ENCODE measurements at regions not wholly inside any gene's neighbourhood (a gene's known extent, or its start where the extent isn't known, plus 50 kb on each side); places are given as distances from the start of the nearest gene placed in this dataset.

DNA sequence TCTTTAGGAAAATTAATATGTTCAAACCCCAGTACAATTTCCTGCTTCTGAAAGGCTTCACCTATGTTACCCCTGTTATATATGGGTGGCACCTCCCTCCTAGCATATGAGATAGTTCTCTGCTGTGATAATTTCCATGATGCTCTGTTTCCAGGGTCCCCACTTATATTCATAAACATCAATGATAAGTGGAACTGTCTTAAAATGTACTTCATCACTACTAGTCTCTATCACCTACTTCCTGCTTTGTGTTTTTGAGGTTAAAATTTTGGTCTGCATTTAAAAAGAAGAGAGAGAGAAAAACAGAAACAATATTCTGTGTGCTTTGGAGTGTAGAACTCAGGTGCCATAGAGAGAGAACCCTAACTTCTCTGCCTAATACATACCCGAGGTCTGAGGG is 234.7 kb downstream of the HTR1A start:
- no peak for DNase-seq (ENCODE audit: low spot score)

DNA sequence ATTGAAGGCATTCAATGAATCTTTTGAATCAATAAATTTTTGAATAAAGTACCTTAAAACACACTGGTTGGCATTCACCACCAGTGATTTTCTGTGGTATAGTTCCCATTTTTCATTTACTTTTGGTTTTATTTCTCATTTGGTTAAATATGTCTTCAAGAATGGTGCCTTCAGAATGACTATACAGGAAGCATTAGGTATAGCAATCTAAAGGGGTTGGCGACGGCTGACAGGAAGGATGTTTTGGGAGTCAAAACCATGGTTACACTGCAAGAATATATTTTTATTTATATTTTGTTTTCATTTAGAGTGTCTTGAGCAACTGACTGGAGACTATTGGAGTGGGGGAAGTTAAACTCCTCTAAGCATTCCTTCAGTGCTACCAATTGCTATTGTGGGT is 235.7 kb downstream of the HTR1A start:
- DNase-seq (ENCODE audit: low spot score), result no peak

DNA sequence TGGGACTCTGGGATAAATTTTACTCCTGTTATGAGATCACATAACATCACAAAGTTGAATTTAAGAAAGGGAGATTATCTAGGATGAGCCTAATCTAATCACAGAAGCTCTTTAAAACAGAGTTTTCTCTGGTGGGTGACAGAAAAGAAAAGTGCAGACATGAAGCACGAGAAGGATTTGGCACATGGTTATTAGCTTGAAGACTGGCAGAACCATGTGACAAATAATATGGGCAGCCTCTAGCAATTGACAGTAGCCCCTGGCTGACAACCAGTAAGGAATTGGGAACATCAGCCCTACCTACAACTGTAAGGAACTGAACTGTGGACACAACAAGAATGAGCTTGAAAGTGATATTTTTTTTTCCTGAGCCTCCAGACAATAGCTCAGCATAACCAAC is 243.1 kb downstream of the HTR1A start:
- no peak for DNase-seq (ENCODE audit: low spot score)

DNA sequence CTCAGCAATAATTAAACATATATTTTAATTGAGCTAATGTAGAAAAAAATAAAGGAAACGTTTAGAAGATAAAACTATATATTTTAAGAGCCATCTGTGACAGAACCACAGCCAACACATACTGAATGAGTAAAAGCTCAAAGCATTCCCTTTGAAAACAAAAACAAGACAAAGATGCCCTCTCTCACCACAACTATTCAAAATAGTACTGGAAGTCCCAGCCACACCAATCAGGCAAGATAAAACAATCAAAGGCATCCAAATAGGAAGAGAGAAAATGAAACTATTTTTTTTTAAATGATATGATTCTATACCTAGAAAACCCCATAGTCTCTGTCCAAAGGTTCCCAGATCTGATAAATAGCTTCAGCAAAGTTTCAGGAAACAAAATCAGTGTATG is 262.0 kb downstream of the HTR1A start:
- no peak for DNase-seq (ENCODE audit: low spot score)

DNA sequence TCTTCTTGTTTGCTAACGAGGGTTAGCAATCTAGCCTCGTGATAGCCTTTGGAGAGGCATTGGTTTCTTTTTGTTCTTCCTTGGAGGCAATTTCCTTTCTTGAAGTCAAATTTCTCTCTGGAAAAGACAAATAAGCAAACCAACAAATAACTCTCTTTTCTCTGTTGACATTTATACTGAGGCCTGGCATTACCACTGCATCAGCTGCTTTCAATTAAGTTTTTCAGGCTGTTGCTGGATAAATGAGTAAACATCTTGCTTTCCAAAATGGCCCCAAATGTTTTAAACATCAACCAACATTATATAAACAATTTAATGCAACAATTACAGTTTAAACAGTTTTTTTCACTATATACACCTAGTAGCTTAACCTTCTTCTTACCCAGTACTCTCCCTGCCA is 264.4 kb downstream of the HTR1A start:
- no peak for DNase-seq (ENCODE audit: low spot score)

DNA sequence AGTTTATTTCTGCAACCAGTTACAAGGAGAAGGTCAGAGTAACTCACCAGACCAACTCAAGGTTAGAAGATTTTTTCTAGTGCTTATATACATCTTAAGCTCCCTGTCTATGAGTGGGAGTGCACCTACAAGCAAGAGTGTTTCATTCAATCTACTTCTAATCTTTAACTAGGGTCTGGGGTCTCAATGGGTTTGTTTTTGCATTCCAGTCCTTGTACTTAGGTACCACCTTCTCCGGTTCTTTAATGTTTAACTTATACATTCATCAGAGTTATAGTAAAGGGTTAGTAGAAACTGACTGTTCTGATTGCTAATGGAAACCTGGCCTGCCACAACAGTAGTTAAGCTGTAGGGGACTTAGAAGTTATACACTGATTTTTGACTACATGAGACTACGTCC is 271.7 kb downstream of the HTR1A start:
- no peak for DNase-seq (ENCODE audit: low spot score)

DNA sequence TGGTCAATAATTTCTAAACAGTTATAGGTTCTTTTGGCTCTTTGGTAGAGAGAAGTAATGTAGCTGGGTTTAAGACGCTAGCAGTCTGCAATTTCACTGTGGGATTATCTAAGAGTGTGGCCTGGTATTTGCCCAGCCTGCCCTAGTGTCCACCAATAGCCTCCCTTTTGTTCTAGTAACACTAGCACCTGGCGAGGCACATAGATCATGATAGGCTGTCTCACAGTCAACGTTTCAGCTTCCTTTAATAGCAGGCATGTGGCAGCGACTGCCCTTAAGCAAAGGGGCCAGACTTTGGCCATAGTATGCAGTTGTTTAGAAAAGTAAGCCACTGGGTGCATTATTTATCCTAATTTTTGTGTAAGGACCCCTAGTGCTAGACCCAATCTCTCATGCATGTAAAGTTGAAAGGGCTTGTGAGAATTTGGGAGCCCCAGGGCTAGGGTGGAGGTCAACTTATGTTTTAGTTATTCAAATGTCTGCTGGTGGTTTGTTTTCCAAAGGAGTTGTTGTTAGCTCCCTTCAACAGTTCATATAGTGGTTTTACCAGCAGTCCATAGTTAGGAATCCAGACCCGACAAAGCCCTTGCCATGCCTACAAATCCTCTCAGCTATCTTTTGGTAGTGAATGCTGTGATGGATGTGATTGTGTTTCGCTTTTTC is 274.3 kb downstream of the HTR1A start:
- no peak for DNase-seq (ENCODE audit: low spot score)

DNA sequence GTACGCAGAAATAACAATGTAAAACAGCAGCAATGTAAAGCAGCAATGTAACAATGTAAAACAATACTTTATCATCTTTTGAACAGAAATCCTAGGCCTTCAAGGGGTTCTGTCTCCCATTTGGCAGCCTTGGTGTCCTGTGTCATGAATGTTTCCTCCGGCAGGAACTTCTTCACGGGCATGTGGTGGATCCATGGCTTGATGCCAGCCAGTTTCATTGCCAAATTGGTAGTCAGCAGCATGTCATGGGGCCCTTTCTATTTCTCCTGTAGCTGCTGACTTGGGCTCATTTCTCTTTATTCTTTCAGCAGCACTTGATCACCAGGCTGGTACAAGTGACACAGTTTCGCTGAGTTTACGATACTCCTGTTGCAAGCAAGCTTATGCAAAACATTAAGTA is 275.3 kb downstream of the HTR1A start:
- no peak for DNase-seq (ENCODE audit: low spot score)

DNA sequence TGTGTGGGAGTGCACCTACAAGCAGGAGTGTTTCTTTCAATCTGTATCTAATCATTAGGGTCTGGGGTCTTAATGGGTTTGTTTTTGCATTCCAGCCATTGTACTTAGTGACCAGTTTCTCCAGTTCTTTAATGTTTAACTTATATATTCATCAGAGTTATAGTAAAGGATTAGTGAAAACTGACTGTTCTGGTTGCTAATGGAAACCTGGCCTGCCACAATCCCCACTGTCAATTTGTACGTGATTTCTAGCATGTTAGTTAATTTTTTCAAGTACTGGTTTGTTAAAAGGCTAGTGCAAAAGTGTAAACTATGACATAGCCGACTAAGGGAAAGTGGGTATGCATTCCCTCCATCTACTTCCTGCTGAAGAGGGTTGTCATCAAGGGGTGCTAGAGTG is 276.1 kb downstream of the HTR1A start:
- no peak for DNase-seq (ENCODE audit: low spot score)

DNA sequence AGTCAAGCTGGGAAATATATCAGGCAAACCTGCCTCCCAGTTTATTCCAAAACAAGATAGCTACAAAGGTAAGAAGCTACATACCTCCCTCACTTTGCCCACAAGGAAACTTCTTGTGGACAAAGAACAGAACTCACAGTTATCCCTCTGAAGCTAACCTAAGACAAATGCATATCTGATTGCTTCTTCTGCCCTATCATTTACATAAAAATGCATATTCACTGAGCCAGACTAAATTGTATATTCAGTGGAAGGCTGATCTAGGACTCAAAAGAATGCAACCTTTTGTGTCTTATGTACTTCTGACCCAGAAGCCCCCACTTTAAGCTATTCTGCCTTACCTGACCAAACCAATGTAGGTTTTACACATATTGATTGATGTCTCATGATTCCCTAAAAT is 276.8 kb downstream of the HTR1A start:
- no peak for DNase-seq (ENCODE audit: low spot score)

DNA sequence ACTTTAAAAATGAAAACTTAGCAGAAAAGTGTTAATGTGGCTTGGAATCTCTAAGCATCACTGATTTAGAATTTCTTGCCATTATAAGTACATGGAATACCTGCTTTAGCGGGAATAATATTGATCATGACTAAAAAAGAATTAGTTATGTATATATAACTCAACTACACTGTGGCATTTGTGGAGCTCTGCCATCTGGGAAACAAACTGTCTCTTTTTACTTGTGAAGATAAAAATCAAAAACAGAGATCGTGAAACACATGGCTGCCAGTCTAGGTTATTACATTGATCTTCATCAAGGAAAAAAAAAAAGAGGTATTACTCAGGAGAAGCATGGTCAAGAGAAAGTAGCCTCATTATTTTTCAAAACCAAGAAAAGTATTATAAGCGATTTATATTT is 287.4 kb downstream of the HTR1A start:
- DNase-seq (ENCODE audit: low spot score), result no peak

DNA sequence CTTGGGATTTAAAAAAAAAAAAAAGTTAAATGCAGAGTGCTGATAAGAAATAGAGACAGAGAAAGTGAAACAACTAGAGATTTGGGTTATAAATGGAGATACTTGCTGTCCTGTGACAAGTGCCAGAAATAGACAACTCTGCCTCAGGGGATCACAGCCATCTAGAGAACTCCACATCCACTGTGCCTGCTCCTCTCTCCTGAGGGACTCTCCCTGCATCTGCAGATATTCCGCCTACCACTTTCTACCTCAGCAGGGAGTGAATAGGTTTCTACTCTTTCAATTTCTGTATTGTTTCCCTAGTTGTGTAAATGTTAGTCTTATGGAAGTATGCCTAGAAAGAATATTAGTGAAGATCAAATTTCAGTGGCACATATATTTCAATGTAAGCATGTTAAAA is 307.2 kb downstream of the HTR1A start:
- no peak for DNase-seq (ENCODE audit: low spot score)

DNA sequence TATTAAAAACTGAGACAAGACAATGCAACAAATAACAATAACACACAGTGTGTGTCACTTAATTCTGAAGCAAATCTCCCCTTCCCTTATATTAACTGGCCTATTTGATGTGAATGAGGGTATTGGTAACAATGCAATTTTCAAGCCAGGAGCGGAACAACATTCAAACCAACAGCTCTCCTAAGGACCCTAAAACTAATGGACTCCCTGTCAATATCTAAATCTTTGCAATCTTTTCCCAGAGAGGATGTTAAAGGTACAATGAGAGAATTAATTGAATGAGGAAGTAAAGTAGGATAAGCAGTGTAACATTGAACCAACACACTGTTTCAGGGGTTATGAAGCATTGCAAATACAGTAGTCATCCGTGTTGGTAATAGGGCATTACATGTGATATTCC is 311.7 kb downstream of the HTR1A start:
- DNase-seq (ENCODE audit: low spot score), result no peak

DNA sequence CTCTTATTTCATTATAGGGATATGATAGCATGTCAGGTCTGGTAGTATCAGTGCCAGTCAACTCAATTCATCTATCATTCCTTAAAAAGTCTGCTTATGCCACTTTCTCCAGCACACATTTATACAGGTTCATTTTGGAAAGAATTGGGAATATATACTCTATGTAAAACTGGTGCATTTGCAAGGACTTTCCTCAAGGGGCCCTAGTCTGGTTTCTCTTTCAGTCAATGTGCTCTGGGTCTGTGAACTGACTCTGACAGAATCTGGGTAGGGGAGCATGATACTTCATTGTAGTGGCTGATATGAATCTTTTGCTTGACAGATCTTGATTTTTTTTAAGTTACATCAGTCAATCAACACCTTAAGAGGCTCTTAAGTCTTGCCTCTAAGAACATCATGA is 313.9 kb downstream of the HTR1A start:
- DNase-seq (ENCODE audit: low spot score), result no peak

DNA sequence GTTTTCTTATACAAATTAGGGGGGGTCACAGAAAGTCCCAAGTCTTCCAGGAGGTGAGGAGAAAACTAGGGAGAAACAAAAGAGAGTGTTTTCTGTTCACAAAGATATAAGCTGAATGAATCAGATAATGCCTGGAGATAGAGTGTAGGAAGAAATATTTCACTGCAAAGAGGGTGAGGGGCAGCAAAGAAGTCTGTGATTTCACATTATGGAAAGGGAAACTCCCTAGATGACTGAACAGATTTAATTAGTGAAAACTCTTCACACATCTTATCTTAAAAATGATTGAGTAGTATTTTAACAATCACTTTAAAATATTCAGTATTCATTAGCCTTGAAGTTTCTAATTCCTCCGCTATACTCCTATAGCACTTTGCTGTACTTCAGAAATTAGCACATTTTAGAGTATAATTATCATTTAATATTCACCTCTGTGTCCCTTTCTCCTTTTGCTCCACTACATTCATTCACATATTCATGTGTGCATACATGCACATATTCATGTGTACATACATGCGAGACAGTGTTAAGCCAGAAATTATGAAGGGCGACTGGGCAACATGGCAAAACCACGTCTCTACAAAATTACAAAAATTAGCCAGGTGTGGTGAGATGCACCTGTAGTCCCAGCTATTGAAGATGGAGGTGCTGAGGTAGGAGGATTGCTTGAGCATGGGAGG is 332.2 kb downstream of the HTR1A start:
- DNase-seq (ENCODE audit: low spot score), result no peak

DNA sequence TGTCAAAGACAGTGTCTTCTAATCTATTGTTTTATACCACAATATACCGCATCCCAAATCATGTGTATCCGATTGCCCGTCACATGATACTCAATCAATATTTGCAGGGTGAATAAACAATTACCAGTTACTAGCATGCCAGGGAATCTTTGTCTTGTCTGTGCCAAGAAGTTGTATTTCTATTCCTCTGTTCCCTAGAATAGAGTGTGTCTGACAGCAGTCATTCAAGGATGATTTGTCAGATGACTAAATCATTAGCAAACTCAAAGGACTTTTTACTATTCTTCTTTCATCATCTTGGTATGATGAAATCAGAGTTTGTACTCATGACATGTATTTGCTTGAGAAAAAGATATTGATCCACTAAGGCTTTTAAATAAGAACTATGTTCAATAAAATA is 348.8 kb downstream of the HTR1A start:
- DNase-seq (ENCODE audit: low spot score), result no peak

DNA sequence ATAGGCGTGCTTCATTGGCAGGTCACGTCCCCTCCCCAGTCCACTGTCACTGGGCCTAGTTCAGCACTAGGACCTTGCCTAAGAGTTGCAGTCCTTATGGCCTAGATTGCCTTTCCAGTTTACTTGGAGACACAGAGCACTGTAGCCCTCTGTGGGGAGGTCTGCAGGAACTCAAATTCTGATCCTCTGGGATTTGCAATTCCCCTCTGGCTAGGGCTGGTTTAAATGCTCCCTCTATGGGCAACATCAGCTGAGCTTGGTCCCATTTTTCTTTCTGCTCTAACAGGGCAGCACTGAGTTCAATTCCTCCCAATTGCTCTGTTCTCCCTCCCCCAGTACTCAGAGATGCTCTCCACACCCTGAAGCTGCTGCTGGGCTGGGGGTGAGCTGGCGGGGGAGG is 358.2 kb downstream of the HTR1A start:
- no peak for DNase-seq (ENCODE audit: low spot score)

DNA sequence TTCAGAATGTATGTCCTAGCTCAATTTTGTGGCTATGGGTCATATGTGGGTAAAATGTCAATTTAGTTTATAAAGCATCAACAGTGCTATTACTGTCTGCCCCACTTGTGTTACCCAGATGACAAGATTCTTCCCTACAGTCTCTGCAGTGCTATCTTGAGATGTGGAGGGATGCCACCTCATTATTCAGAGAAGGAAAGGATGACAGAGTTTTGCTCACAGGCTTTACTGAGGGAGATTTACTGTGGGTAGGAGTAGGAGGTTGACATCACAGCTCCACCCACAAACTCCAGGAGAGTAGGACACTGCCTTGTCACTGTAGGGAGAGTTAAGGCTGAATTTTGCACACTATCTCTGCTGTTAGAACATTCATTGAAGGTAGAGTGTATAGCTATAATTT is 359.3 kb downstream of the HTR1A start:
- DNase-seq (ENCODE audit: low spot score), result no peak

DNA sequence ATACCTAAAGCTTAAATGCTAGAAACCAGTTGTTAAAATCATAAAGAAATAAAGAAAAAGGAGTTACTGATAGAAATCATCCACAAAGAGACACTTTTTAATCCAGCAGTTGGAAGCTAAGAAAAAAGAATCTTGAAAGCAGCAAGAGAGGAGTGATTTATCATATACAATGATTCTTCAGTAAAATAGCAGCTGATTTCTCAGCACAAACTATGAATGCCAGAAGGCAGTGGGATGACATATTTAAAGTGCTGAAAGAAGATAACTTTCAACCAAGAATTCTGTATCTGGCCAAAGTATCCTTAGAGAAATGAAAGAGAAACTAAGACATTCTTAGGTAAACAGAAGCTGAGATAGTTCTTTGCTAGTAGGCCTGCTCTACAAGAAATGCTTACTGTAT is 366.0 kb downstream of the HTR1A start:
- no peak for DNase-seq (ENCODE audit: low spot score)

DNA sequence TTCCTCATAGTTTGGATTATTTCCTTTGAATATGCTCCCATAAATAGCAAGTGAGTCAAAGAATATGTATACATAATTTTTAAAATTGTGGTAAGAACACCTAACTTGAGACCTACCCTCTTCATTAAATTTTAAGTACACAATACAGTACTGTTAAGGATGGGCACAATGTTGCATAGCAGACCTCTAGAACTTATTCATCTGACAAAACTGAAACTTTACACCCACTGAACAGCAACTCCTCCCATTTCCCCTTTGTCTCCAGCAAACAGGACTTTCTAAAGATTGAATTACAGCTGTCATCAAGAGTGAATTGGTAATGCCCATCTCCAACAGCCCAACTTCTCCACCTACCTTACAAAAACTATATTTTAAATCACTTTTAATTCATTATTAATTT is 388.9 kb downstream of the HTR1A start:
- no peak for DNase-seq (ENCODE audit: low spot score)

DNA sequence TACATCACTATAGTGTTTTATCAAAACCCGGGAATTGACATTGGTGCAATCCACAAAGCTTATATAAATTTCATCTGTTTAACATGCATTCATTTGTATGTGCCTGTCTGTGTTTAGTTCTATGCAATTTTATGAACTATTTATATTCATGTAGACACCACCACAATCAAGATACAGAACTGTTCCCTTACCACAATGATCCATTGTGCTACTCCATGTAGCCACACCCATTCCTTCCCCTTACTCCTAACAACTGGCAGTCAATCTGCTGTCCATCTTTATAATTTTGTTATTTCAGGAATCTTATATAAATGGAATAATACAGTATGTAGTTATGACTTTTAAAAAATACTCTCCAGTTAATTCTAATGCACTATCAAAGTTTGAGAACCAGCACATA is 389.5 kb downstream of the HTR1A start:
- no peak for DNase-seq (ENCODE audit: low spot score)

DNA sequence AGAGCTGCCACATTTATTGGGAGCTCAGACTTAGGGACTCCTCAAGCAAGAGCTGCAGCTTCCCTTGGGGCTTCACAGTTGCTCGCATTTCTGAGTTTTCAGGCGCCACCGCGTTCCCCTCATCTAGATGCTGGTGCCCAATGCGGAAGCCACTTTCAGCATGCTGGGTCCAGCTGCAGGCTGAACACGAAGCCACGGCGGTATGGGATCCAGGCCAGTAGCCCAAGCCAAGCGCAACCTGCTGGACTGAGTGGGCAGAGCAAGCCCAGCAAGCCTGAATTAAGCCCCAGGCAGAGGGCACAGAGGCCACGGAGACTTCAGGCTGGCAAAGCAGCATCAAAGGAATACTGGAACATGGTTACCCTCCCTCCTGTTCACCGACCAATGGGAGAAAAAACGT is 391.5 kb downstream of the HTR1A start:
- no peak for DNase-seq (ENCODE audit: low spot score)

DNA sequence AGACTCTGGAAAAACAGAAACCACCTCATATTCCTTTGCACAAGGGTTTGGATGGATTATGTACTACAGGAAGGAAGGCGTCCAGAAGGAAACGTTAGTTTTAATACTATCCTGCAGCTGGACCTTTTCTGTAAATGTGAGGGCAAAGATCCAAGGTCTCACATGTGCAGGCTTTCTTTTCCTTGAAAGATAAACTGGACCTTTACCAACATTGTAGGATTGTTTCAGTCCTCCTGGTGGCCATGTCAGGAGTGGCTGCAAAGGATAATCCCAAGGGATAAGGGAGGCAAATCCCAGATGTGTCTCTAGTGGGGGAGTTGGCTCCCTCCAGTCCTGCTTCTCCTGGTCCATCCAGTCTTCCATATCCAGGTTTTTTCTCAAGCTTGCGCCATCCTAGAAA is 397.5 kb downstream of the HTR1A start:
- DNase-seq (ENCODE audit: low spot score), result no peak
